ENCODE measurements at regions not wholly inside any gene's neighbourhood (a gene's known extent, or its start where the extent isn't known, plus 50 kb on each side); places are given as distances from the start of the nearest gene placed in this dataset.

- no peak for TF ChIP-seq CTCF (IDR thresholded peaks at IDR 0.05; ENCODE audit: control insufficient read depth, extremely low read depth, insufficient read depth)
- no peak for DNase-seq (ENCODE audit: low read depth)
- no peak overlapping the region for H3K4me3 ChIP-seq (ENCODE audit: low read depth, low read length)
Measured at GRCh38 chr11:122311216-122311755, 195.3 kb upstream of the BLID start.

- no peak for DNase-seq (ENCODE audit: low read depth)
- no peak for TF ChIP-seq CTCF (IDR thresholded peaks at IDR 0.05; ENCODE audit: control insufficient read depth, extremely low read depth, insufficient read depth)
- H3K4me3 ChIP-seq (ENCODE audit: low read depth, low read length) = no peak overlapping the region
Measured at GRCh38 chr11:122310766-122311165, 194.8 kb upstream of the BLID start.

- no peak for DNase-seq (ENCODE audit: low read depth)
- no peak overlapping the region for H3K4me3 ChIP-seq (ENCODE audit: low read depth, low read length)
- no peak for TF ChIP-seq CTCF (IDR thresholded peaks at IDR 0.05; ENCODE audit: control insufficient read depth, extremely low read depth, insufficient read depth)
Measured at GRCh38 chr11:122309262-122309925, 193.4 kb upstream of the BLID start.

GRCh38 chr11:122308226-122308625 is 192.2 kb upstream of the BLID start:
- TF ChIP-seq CTCF (IDR thresholded peaks at IDR 0.05; ENCODE audit: control insufficient read depth, extremely low read depth, insufficient read depth) = no peak

GRCh38 chr11:122307476-122308035 is 191.5 kb upstream of the BLID start:
- no peak overlapping the region for H3K4me3 ChIP-seq (ENCODE audit: low read depth, low read length)
- no peak for TF ChIP-seq CTCF (IDR thresholded peaks at IDR 0.05; ENCODE audit: control insufficient read depth, extremely low read depth, insufficient read depth)
- no peak for DNase-seq (ENCODE audit: low read depth)

More at GRCh38 chr11:122308226-122308625, 192.2 kb upstream of the BLID start:
- no peak for DNase-seq (ENCODE audit: low read depth)
- no peak overlapping the region for H3K4me3 ChIP-seq (ENCODE audit: low read depth, low read length)

GRCh38 chr11:122306831-122307391 is 190.9 kb upstream of the BLID start:
- DNase-seq (ENCODE audit: low read depth) = no peak
- no peak for TF ChIP-seq CTCF (IDR thresholded peaks at IDR 0.05; ENCODE audit: control insufficient read depth, extremely low read depth, insufficient read depth)
- no peak overlapping the region for H3K4me3 ChIP-seq (ENCODE audit: low read depth, low read length)
